ENCODE measurements at regions not wholly inside any gene's neighbourhood (a gene's known extent, or its start where the extent isn't known, plus 50 kb on each side); places are given as distances from the start of the nearest gene placed in this dataset.

DNA sequence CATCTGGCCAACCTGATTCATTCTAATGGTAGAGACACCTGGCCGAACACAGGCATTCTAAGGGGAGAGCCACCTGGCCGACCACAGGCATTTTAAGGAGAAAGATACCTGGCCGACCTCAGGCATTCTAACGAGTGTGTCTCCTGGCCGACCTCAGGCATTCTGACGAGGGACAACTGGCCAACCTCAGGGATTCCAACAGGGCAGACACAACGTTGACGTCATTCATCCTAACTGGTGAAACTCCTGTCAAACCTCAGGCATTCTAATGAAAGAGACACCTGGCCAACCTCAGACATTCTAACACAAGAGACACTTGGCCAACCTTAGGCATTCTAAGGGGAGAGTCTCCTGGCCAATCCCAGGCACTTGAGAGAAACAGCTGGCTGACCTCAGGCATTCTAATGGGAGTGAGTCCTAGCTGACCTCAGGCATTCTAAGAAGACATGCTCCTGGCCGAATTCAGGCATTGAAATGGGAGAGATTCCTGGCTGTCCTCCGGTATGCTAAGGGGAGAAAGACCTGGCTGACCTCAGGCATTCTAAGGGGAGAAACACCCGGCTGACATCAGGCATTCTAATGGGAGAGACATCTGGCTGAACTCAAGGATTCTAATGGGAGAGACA lies 1352.5 kb downstream of the UQCRFS1 start:
- TF ChIP-seq, protein P1, sequence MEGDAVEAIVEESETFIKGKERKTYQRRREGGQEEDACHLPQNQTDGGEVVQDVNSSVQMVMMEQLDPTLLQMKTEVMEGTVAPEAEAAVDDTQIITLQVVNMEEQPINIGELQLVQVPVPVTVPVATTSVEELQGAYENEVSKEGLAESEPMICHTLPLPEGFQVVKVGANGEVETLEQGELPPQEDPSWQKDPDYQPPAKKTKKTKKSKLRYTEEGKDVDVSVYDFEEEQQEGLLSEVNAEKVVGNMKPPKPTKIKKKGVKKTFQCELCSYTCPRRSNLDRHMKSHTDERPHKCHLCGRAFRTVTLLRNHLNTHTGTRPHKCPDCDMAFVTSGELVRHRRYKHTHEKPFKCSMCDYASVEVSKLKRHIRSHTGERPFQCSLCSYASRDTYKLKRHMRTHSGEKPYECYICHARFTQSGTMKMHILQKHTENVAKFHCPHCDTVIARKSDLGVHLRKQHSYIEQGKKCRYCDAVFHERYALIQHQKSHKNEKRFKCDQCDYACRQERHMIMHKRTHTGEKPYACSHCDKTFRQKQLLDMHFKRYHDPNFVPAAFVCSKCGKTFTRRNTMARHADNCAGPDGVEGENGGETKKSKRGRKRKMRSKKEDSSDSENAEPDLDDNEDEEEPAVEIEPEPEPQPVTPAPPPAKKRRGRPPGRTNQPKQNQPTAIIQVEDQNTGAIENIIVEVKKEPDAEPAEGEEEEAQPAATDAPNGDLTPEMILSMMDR (IDR thresholded peaks at IDR 0.05; ENCODE audit: insufficient read depth, low read length), result no peak
- TF ChIP-seq SPI1 (IDR thresholded peaks at IDR 0.05; ENCODE audit: borderline replicate concordance, low read depth), result no peak
- TF ChIP-seq, protein P2, sequence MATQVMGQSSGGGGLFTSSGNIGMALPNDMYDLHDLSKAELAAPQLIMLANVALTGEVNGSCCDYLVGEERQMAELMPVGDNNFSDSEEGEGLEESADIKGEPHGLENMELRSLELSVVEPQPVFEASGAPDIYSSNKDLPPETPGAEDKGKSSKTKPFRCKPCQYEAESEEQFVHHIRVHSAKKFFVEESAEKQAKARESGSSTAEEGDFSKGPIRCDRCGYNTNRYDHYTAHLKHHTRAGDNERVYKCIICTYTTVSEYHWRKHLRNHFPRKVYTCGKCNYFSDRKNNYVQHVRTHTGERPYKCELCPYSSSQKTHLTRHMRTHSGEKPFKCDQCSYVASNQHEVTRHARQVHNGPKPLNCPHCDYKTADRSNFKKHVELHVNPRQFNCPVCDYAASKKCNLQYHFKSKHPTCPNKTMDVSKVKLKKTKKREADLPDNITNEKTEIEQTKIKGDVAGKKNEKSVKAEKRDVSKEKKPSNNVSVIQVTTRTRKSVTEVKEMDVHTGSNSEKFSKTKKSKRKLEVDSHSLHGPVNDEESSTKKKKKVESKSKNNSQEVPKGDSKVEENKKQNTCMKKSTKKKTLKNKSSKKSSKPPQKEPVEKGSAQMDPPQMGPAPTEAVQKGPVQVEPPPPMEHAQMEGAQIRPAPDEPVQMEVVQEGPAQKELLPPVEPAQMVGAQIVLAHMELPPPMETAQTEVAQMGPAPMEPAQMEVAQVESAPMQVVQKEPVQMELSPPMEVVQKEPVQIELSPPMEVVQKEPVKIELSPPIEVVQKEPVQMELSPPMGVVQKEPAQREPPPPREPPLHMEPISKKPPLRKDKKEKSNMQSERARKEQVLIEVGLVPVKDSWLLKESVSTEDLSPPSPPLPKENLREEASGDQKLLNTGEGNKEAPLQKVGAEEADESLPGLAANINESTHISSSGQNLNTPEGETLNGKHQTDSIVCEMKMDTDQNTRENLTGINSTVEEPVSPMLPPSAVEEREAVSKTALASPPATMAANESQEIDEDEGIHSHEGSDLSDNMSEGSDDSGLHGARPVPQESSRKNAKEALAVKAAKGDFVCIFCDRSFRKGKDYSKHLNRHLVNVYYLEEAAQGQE (IDR thresholded peaks at IDR 0.05; ENCODE audit: insufficient replicate concordance, low read depth), result no peak
